GM12892 (cell line): ENCODE measurements at regions not wholly inside any gene's neighbourhood (a gene's known extent, or its start where the extent isn't known, plus 50 kb on each side); places are given as distances from the start of the nearest gene placed in this dataset.

Source experiments
- POLR2A ChIP-seq: IDR thresholded peaks from 2 replicates; pipeline ENCODE4 v1.6.1; 2011; ENCODE audit warnings: low read depth, low read length, control low read depth
- POLR2AphosphoS5 ChIP-seq: IDR thresholded peaks from 2 replicates; pipeline ENCODE4 v1.6.1; 2011; ENCODE audit warnings: low read depth, low read length, control low read depth

DNA sequence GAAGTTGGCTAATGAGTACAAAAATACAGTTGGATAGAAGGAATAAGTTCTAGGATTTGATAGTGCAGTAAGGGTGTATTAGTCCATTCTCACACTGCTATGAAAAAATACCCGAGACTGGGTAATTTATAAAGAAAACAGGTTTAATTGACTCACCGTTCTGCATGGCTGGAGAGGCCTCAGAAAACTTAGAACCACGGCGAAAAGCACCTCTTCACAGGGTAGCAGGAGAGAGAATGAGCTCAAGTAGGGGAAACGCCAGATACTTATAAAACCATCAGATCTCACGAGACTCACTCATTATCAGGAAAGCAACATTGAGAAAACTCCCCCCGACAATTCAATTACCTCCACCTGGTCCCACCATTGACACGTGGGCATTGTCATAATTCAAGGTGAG, 483.3 kb downstream of the TUSC7 start:
- no peak for TF ChIP-seq POLR2AphosphoS5
- no peak for TF ChIP-seq POLR2A
